CD4-positive, alpha-beta T cell (primary cell): ENCODE measurements at regions not wholly inside any gene's neighbourhood (a gene's known extent, or its start where the extent isn't known, plus 50 kb on each side); places are given as distances from the start of the nearest gene placed in this dataset.

Experiments
- ATAC-seq: fragments of 200-7000 bp; cut with Tn5 transposase; one replicate; pipeline ENCODE4 v1.10.0; 2022; ENCODE audit warnings: mild to moderate bottlenecking; ENCODE audit not compliant: poor library complexity
- CTCF ChIA-PET: fragments of 350-600 bp; sonication (Branson Sonifier 250); formaldehyde crosslinking; loops from one replicate; lab custom pipeline; 2021; ENCODE audit warnings: antibody characterized with exemption, inconsistent platforms; lab: Charles Lee
- POLR2A ChIA-PET: fragments of 350-600 bp; sonication (Branson Sonifier 250); formaldehyde crosslinking; loops from one replicate; lab custom pipeline; 2021; ENCODE audit warnings: antibody characterized with exemption, inconsistent platforms; lab: Charles Lee
- DNase-seq, 14 experiments: peaks; one replicate each; pipeline ENCODE4 v3.0.0-alpha.2; 2013 to 2020; ENCODE audit warnings: mixed read lengths in 2 of 14
- H3K27ac ChIP-seq, 2 donors: one replicate each; pipeline versions ENCODE4 v1.5.1 to v1.7.0; 2013; ENCODE audit warnings: low read length in 2 of 2, low read depth in 1 of 2, mild to moderate bottlenecking in 1 of 2
- H3K27me3 ChIP-seq, 2 experiments: 1 replicate in 1 of 2; 2 replicates in 1 of 2; pipeline versions ENCODE4 v1.6.1 to v1.7.0; 2013; ENCODE audit warnings: low read length in 2 of 2, control low read depth in 1 of 2, mild to moderate bottlenecking in 1 of 2, moderate library complexity in 1 of 2; ENCODE audit not compliant: insufficient read depth in 2 of 2, control insufficient read depth in 1 of 2
- H3K36me3 ChIP-seq: one replicate; pipeline ENCODE4 v1.6.1; 2013; ENCODE audit warnings: low read length, control low read depth; ENCODE audit not compliant: insufficient read depth
- H3K4me1 ChIP-seq: one replicate; pipeline ENCODE4 v1.6.1; 2013; ENCODE audit warnings: low read length, control low read depth; ENCODE audit not compliant: insufficient read depth
- H3K4me3 ChIP-seq: one replicate; pipeline ENCODE4 v1.5.1; 2013; ENCODE audit warnings: mild to moderate bottlenecking, low read length, moderate library complexity
- H3K9me3 ChIP-seq, 2 experiments: 1 replicate in 1 of 2; 2 replicates in 1 of 2; pipeline versions ENCODE4 v1.6.1 to v1.7.0; 2013; ENCODE audit warnings: low read length in 2 of 2, mild to moderate bottlenecking in 2 of 2, control low read depth in 1 of 2, moderate library complexity in 1 of 2; ENCODE audit not compliant: control insufficient read depth in 1 of 2, insufficient read depth in 1 of 2
- H3K27ac Mint-ChIP-seq: one replicate; pipeline ENCODE4 v1.8.0; 2020; ENCODE audit warnings: mixed read lengths
- H3K27me3 Mint-ChIP-seq: one replicate; pipeline ENCODE4 v1.8.0; 2021; ENCODE audit warnings: mixed read lengths
- H3K36me3 Mint-ChIP-seq: one replicate; pipeline ENCODE4 v1.8.0; 2021; ENCODE audit warnings: low read depth, mixed read lengths
- H3K4me1 Mint-ChIP-seq: one replicate; pipeline ENCODE4 v1.8.0; 2021; ENCODE audit warnings: low read depth, mixed read lengths
- H3K4me3 Mint-ChIP-seq: one replicate; pipeline ENCODE4 v1.8.0; 2020; ENCODE audit warnings: mild to moderate bottlenecking, mixed read lengths
- H3K9me3 Mint-ChIP-seq: one replicate; pipeline ENCODE4 v1.8.0; 2020; ENCODE audit warnings: mixed read lengths
- intact Hi-C, 2 experiments: fragments of 100-400 bp; cut with DNase I in 1 of 2; cut with micrococcal nuclease in 1 of 2; formaldehyde crosslinking; loops; one replicate each; pipeline versions ENCODE4 v1.15.1 to v1.9.0; 2023 to 2025; cut with DNase I, micrococcal nuclease
- TF ChIP-seq, protein P1 (sequence below): fragments of 200-600 bp; IDR thresholded peaks from one replicate; pipeline ENCODE4 v1.8.0; 2022; ENCODE audit warnings: antibody characterized with exemption, mild to moderate bottlenecking

DNA sequence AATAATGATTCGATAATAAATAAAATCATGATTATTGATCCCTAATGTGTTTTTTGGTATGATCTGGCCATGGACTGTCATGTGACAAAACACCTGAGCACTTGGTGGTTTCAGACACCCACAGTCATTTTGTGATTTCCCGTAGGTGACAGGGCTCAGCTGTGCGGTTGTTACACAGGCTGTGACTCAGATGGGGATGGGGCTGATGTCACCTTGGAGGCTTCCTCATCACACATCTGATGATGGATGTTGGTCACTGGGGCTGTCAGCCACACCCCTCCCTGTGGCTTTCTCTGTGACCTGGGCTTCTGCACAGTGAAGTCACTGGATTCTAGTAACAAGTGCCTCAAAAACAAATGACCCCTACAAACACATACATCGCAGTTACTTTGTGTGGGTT lies 995.1 kb downstream of the BRD1 start:
- intact Hi-C loops, result no loop called here
- peaks cover 7% of the 10 kb centered on the region for H3K9me3 Mint-ChIP-seq
- no peak for ATAC-seq
- H3K4me3 Mint-ChIP-seq, result no peak overlapping the region
- TF ChIP-seq, protein P1, sequence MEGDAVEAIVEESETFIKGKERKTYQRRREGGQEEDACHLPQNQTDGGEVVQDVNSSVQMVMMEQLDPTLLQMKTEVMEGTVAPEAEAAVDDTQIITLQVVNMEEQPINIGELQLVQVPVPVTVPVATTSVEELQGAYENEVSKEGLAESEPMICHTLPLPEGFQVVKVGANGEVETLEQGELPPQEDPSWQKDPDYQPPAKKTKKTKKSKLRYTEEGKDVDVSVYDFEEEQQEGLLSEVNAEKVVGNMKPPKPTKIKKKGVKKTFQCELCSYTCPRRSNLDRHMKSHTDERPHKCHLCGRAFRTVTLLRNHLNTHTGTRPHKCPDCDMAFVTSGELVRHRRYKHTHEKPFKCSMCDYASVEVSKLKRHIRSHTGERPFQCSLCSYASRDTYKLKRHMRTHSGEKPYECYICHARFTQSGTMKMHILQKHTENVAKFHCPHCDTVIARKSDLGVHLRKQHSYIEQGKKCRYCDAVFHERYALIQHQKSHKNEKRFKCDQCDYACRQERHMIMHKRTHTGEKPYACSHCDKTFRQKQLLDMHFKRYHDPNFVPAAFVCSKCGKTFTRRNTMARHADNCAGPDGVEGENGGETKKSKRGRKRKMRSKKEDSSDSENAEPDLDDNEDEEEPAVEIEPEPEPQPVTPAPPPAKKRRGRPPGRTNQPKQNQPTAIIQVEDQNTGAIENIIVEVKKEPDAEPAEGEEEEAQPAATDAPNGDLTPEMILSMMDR, result no peak
- peaks cover 6 to 54% of the 10 kb centered on the region in 2 experiments for H3K9me3 ChIP-seq
- H3K27ac ChIP-seq, result no peak overlapping the region
- no peaks in the 10 kb centered on the region for H3K4me1 ChIP-seq
- DNase-seq, result no peak
- peaks cover 0 to 4% of the 10 kb centered on the region in 2 experiments for H3K27me3 ChIP-seq
- H3K27me3 Mint-ChIP-seq, result peaks cover 17% of the 10 kb centered on the region
- no peak overlapping the region for H3K4me3 ChIP-seq
- no peaks in the 10 kb centered on the region for H3K36me3 ChIP-seq
- no peaks in the 10 kb centered on the region for H3K36me3 Mint-ChIP-seq
- H3K27ac Mint-ChIP-seq, result no peak overlapping the region
- no peaks in the 10 kb centered on the region for H3K4me1 Mint-ChIP-seq
- ChIA-PET POLR2A (no interaction called here), CTCF (no interaction called here)

DNA sequence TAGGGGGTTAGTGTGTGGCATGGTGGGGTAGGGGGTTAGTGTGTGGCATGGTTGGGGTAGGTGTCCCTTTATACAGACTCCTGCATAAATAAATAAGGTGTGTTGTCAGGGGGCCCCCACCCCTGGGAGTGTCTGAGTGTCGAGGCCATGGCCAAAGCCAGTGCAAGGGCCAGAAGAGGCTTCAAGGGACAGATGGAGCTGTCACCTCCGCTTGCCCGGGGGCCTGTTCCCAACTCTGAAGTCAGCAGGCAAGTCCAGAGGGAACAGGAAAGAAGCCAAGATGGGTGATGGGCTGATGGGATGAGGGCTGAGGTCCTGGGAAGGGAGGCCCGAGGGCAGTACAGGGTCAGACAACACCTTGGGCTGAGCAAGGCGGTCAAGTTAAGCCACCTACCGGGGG lies 997.8 kb downstream of the BRD1 start:
- DNase-seq (no peak), ATAC-seq (no peak)
- Histone ChIP-seq H3K4me1 (no peaks in the 10 kb centered on the region), H3K4me3 (no peak overlapping the region), H3K27ac (no peak overlapping the region), H3K27me3 (peaks cover 0 to 6% of the 10 kb centered on the region in 2 experiments), H3K36me3 (no peaks in the 10 kb centered on the region), H3K9me3 (peaks cover 6 to 44% of the 10 kb centered on the region in 2 experiments)
- ChIA-PET CTCF (no interaction called here), POLR2A (no interaction called here)
- TF ChIP-seq, protein P1, result no peak
- Mint-ChIP-seq H3K27ac (no peak overlapping the region), H3K4me1 (no peaks in the 10 kb centered on the region), H3K27me3 (peaks cover 23% of the 10 kb centered on the region), H3K9me3 (peaks cover 7% of the 10 kb centered on the region), H3K4me3 (no peak overlapping the region), H3K36me3 (no peaks in the 10 kb centered on the region)
- intact Hi-C loops, result no loop called here

DNA sequence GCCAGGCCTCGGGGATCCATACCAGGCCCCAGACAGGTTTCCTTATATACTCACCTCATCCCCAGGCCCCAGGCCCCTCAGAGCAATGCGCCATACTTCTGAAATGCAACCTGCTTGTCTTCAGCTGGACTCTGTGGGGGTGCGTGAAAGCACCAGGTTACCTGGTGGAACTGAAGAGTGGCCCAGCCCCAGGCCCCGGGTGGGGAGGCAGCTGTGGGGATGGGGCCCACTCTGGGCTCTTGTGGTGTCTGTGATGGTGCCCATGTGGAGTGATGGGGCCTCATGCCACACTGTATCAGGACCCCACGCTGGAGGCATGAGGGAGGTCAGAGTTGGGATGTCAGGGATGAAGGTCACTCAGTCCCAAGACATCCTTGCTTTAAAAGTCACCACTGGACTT lies 999.0 kb downstream of the BRD1 start:
- H3K36me3 Mint-ChIP-seq, result no peaks in the 10 kb centered on the region
- ATAC-seq, result no peak
- TF ChIP-seq, protein P1, result no peak

More for the DNA sequence above, 999.0 kb downstream of the BRD1 start:
- no peak overlapping the region for H3K4me3 ChIP-seq
- H3K27ac ChIP-seq, result no peak overlapping the region
- POLR2A ChIA-PET, result no interaction called here
- H3K4me3 Mint-ChIP-seq, result no peak overlapping the region
- peaks cover 7% of the 10 kb centered on the region for H3K9me3 Mint-ChIP-seq
- H3K4me1 Mint-ChIP-seq, result no peaks in the 10 kb centered on the region
- CTCF ChIA-PET, result no interaction called here
- peaks cover 22% of the 10 kb centered on the region for H3K27me3 Mint-ChIP-seq
- peaks cover 6 to 46% of the 10 kb centered on the region in 2 experiments for H3K9me3 ChIP-seq
- H3K27ac Mint-ChIP-seq, result no peak overlapping the region
- no peaks in the 10 kb centered on the region for H3K4me1 ChIP-seq
- intact Hi-C loops, result no loop called here
- no peaks in the 10 kb centered on the region for H3K36me3 ChIP-seq
- peaks cover 0 to 6% of the 10 kb centered on the region in 2 experiments for H3K27me3 ChIP-seq
- no peak for DNase-seq
